OCI-LY3 (cell line): ENCODE measurements at regions not wholly inside any gene's neighbourhood (a gene's known extent, or its start where the extent isn't known, plus 50 kb on each side); places are given as distances from the start of the nearest gene placed in this dataset.

Experiments used
- EZH2phosphoT487 ChIP-seq: fragments of 200-600 bp; shearing (Covaris generic); IDR thresholded peaks from 2 replicates; pipeline ENCODE4 v1.6.1; 2018; ENCODE audit warnings: antibody characterized with exemption, mixed run types, low read depth
- TF ChIP-seq, protein P1 (sequence below): fragments of 200-600, 300-600 bp; sonication (generic); IDR thresholded peaks from 2 replicates; pipeline ENCODE4 v1.5.1; 2014; ENCODE audit warnings: antibody characterized with exemption, low read length, low read depth

DNA sequence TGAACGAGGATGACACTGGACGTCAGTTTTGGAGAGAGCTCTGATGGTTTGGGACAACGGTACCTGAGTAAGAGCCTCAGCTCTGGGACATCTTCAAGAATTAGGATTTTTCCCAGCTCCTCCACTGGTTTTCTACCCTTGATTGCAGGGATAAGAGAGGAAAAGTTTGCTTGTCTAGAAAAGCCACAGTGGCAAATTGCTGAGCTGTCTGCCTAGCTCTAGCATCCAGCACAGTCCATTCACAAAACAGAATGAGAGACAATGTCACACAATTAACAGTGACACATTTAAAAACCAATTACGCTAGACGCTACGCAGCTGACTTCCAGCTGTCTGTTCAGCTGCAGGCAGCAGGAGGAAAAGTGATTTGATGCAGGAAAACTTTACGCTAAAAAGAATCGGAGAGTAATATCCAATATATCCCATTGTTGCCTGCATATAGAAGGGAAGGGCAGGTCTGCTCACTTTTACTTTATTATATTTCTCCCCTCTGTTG lies 168.1 kb upstream of the PRICKLE1 start:
- TF ChIP-seq, protein P1, sequence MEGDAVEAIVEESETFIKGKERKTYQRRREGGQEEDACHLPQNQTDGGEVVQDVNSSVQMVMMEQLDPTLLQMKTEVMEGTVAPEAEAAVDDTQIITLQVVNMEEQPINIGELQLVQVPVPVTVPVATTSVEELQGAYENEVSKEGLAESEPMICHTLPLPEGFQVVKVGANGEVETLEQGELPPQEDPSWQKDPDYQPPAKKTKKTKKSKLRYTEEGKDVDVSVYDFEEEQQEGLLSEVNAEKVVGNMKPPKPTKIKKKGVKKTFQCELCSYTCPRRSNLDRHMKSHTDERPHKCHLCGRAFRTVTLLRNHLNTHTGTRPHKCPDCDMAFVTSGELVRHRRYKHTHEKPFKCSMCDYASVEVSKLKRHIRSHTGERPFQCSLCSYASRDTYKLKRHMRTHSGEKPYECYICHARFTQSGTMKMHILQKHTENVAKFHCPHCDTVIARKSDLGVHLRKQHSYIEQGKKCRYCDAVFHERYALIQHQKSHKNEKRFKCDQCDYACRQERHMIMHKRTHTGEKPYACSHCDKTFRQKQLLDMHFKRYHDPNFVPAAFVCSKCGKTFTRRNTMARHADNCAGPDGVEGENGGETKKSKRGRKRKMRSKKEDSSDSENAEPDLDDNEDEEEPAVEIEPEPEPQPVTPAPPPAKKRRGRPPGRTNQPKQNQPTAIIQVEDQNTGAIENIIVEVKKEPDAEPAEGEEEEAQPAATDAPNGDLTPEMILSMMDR, result no peak
- no peak for TF ChIP-seq EZH2phosphoT487
